GM19239 (cell line): ENCODE measurements at regions not wholly inside any gene's neighbourhood (a gene's known extent, or its start where the extent isn't known, plus 50 kb on each side); places are given as distances from the start of the nearest gene placed in this dataset.
"Not testable (repeated sequence)": the region's sequence is repeated elsewhere in the genome, so short reads cannot be mapped to it uniquely, and the experiment has no call there.

Experiments used
- DNase-seq: peaks from one replicate; pipeline ENCODE4 v3.0.0; 2011; ENCODE audit warnings: low spot score; ENCODE audit not compliant: insufficient read length
- FAIRE-seq: peaks from 2 replicates; lab custom pipeline; 2011; peaks lifted over from hg19 to GRCh38; lab: Jason Lieb, UNC

DNA sequence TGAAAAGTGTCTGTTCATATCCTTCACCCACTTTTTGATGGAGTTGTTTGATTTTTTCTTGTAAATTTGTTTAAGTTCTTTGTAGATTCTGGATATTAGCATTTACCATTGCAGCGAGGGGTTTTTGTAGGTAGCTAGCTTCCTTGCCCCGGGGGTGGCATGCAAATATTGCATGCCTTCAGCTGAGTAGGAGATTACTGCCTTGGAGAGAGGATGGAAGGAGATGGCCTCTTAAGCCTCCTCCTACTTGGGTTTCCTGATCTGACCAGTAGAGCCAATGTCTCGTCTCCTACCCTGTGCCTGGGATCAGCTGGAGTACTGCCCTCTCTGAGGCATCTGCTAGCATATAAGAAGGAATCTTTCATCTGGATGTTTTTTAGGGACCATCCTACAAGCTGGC is 134.4 kb upstream of the CCND2 start:
- no peak for DNase-seq
- peak; percentile 75 for FAIRE-seq

DNA sequence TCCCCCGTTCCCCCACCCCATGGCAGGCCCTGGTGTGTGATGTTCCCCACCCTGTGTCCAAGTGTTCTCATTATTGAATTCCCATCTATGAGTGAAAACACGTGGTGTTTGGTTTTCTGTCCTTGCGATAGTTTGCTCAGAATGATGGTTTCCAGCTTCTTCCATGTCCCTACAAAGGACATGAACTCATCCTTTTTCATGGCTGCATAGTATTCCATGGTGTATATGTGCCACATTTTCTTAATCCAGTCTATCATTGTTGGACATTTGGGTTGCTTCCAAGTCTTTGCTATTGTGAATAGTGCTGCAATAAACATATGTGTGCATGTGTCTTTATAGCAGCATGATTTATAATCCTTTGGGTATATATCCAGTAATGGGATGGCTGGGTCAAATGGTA is 135.0 kb upstream of the CCND2 start:
- FAIRE-seq, DNase-seq: not testable (repeated sequence)

DNA sequence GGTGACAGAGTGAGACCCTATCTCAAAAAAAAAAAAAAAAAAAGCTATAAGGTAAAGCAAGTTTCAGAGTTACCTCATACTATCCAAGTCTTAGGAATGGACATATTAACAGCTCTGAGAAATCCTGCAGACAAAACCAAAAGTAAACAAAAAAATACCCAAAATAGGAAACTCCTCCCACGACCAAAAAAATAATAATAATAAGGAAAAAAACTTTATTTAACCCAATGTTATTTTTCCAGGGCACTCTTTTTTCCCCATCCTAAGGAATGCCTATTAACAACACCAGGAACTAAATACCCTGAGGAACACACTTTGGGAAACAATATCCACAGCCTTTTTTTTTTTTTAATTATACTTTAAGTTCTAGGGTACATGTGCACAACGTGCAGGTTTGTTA is 135.5 kb upstream of the CCND2 start:
- FAIRE-seq, result no peak

DNA sequence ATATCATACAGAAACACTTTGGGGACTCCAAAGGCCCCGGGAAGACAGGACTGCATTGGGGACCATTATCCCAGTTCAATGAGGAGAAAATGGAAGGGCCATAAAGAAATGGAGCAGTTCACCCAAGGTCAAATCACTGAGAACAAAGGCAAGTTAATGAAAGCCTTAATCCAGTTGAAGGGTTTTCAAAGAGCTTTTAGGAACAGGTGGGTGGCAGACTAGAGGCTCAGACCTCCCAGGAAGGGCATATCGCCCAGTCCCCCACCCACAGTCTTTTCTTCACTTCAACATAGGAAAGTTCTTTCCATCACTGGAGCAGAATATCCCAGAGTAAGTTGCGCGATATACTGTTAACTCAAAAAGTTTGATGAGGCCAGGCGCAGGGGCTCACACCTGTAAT is 136.1 kb upstream of the CCND2 start:
- DNase-seq, result no peak
- peak; percentile 83 for FAIRE-seq

More for the DNA sequence above, 135.5 kb upstream of the CCND2 start:
- no peak for DNase-seq

DNA sequence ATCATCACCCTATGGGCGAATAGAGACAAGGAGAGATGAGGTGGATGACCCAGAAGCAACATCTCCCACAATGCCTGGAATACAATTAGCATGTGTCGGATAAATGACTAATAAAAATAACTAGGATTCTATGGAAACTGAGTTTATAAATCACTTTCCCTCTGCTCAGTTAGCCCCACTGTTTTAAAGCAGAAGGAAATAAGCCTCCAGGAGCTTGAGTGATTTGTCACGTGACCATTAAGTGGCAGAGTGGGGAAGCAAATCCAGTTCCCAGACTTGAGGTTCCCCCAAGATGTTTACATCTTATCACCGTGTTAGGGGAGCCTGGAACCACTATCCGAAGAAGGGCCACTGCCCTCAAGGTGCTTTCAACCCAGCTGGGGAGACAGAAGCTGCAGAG is 136.5 kb upstream of the CCND2 start:
- no peak for FAIRE-seq

DNA sequence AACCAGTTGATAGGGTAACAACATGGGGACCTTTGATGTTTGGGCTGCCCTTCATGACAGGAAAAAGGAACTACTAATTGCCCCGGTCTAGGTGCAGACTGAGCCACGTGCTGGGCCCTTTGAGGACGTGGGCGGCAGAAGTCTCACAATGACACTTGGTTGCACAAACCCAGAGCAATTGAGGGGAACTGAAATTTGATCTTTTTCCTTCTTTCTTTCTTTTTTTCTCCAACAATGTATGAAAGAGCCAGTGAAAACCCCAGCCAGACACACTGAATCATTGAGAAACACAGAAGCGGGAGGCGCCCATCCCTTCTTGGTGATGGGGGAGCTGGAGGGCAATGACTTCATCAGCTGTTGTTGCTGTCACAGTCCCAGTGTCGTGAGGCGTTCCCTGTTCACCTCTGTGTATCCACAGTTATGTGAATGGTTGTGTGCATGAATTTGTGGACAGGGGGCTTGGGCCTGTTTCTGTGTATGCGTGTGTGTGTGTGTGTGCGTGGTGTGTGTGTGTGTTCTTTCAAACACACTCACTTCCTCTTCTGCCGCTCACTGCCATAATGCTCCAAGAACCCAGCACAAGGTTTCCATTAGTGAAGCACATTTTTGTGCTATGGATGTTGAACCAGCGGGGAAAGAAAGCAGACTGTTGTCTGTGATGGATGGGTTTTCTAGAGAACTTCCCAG is 137.5 kb upstream of the CCND2 start:
- FAIRE-seq (peak; percentile 99), DNase-seq (no peak)

More for the DNA sequence above, 136.5 kb upstream of the CCND2 start:
- DNase-seq, result no peak

DNA sequence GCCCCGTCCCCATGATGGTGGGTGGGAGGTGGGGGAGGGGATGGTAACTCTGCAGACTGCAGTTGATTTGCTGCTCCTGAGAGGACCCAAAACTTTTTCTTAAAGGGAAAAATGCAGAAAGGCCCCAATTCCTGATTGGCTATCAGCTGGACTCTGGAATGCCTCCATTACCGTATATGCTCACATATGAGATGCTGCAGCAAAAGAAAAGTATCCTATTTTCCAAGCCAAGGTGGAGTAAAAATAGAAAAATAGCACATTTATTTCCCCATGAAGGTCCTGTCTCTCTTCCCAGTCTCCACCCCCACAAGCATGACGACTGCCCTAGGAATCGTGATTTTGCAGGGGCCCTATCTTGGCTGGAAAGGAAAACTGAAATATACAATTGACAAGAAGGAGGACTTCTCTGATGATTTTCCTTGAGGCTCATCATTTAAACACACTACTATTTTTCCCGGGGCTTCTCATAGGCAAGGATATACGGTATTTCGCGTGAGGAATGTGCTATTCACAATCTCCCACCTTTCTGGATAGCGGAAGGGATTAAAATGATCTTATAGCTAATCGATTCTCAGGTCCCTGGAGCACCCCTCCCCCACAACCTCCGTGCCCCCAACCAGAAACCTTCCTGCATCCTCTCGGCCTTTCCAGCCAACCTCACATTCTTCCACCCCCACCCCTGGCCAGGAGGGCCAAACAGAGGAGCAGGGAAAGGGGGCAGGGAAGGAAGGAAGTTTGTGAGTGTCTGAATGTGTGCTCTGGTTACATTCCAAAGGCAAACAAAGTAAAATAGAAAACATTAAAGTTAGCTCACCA is 138.9 kb upstream of the CCND2 start:
- peak; percentile 40 for FAIRE-seq
- no peak for DNase-seq

DNA sequence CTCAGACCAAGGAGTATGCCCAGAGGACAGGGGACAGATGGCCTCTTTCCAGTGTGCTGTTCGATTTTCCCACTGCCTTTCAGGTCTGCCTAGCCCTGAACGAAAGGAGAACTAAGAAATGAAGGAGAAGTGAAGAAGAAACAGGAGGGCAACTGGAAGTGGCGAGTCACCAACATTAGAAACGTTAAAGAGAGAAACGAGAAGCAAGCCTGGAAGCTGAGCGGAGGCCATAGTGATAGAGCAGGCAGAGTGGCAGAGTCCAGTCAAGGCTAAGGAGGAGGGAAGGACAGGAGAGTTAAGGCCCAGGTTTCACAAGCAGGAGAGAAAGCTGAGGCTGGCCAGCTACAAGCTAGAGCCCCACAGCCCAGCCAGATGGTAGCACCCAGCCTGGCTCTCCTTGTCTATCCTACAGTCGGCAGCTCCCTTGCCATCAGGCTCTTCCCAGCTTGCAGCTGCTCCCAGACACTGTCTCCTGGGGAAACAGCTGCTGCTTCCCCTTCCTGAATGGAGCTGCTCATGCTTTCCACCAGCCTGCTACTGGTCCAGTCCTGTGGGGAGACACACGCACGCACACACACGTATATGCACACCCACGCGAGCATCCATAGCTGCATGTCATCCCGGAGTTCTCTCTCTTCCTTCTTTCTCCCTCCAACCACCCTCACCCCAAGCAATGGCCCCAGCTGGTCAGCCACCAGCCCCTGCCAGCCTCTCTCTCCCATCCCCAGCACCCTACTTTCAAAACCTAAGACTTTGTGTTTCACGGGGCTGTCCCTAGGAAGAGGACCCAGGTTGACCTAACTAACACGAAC is 139.7 kb upstream of the CCND2 start:
- DNase-seq (no peak), FAIRE-seq (peak; percentile 61)

DNA sequence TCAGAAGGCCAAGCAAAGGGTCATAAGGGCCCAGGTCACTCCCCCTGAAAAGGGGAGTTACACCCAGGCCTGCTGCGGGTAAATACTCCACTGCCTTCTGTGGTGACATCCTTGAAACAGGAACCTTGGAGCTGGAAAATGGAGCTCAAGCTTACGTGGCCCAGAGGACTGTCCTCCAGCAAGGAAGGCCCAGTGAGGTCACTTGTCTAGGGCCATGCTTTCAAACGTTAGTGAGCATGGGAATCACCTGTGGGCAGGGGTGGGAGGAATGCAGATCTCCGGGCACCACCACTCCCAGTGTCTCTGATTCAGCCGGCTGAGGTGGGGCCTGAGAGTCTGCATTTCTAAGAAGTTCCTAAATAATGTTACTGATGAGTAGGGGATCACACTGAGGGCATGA is 140.5 kb upstream of the CCND2 start:
- DNase-seq (no peak), FAIRE-seq (no peak)

DNA sequence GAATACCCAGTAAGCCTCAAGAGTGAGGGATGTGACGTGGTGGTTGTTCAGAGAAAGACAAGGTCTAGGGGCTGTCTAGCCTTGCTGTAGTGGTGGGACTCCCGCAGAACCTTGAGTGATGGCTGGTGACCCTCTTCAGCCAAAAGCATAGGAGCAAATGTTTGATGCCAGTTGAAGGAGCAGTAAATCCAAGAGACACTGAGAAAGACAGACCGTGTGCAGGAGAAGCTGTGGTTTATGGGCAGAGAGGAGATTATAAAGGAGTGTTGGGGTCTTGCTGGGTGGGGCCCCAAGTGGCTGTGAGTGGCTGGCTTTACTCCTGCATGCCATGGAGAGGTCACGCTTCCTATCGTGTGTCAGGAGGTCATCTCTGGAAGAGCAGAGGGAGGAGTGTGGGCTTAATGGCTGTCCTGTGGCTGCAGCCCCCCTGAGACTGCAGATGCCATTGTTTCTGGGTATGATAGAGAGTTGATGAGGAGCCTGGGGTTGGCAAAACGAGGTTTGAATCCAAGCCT is 152.0 kb upstream of the CCND2 start:
- no peak for DNase-seq
- no peak for FAIRE-seq

DNA sequence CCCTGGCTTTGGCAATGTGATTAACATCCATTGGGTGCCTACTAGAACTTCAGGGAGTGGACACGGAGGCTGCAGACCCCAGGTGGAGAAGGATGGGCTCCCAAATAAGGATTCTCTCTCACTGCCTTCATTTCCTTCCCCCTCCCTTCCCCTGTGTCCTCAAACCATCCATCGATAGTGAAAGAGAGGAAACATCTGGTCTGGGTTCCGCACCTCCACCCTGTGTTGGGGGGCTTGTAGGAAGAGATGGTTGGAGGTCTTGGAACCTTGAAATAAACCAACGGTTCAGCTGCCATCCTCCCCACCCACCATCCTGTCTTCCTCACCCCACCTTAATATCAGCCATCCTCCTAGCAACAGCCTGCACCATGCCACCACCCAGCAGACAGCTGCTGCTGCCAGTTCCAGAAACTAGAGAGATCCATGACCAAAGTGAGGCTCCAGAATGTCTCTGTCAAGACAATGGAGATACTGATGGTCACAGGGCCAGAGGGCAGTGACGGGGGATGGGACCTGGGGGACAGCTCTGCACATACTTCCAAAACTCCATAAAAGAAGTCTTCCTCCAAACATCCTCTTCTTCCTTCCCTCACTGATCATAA is 153.1 kb upstream of the CCND2 start:
- DNase-seq (no peak), FAIRE-seq (peak; percentile 67)

DNA sequence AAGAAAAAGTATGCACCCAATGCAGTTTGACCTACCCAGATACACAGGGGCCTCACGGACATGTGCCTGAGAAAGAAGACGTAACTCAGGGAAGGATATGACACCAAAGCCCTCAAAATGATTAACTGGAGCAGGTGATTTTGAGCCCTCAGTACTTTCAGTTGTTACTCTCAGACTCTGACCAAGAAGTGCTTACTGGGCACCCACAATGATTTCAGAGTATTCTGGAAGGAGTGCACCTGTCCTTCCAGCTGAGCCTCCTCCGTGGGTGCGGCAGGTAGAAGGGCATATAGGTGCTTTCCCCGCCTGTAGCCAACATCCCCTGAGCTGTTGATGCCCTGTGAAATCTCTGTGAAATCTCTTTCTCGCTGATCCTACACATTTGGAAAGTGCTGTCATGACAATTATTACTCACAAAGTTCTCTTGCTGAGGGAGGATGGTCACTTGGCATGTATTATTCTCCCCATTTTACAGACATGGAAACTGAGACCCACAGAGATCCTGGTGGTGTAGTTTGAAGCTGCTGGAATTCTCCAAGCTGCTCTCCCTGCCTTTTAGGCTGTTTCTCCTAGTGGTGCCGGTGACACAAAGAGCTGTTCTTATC is 154.3 kb upstream of the CCND2 start:
- FAIRE-seq (no peak), DNase-seq (peak; percentile 71)

DNA sequence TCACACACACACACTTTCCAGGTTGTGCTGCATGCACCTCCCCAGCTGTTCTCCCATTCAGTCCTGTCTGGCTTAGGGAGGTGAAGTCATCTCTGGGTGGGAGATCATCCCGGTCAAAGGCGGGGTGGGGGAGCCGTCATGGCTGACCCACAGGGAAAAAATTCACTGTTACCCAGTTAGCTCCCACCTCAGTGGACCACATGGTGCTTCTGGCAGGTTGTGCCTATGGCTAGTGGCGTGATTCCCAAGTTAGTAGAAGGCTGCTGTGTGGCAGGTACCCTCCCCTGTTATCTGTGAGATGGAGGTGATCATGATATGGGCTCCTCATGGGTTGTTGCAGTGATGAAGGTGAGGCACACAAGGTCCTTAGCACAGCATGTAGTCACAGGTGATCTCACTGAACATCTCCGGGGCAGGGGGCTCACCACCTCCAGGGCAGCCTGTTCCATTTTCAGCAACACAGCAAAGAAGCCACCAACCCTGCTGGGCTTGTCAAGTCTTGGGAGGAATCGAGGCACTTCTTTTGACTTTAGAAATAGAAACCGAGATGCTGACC is 154.9 kb upstream of the CCND2 start:
- FAIRE-seq (no peak), DNase-seq (no peak)

DNA sequence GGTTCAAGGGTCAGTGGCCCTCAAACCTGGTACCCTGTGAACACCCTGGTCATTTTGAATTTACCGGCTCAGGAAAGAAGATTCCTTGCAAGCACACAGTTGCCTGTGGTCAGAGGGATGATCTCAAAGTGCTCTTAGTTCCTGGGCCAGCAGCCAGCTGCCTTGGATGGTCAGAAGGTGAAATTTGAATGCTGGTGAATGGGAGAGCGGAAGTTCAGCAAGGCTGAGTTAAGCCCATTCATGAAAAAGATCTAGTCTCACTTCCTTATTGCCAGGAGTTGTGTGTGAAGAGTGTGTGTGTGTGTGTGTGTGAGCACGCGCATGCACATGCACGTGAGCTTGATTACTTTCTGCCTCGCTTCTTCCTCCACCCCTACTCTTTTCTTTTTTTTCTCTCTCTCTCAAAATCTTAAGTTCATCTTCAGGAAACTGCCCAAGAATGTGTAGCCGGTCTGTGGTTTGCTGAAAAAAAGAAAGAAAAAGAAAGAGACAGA is 155.5 kb upstream of the CCND2 start:
- FAIRE-seq, result peak; percentile 100

DNA sequence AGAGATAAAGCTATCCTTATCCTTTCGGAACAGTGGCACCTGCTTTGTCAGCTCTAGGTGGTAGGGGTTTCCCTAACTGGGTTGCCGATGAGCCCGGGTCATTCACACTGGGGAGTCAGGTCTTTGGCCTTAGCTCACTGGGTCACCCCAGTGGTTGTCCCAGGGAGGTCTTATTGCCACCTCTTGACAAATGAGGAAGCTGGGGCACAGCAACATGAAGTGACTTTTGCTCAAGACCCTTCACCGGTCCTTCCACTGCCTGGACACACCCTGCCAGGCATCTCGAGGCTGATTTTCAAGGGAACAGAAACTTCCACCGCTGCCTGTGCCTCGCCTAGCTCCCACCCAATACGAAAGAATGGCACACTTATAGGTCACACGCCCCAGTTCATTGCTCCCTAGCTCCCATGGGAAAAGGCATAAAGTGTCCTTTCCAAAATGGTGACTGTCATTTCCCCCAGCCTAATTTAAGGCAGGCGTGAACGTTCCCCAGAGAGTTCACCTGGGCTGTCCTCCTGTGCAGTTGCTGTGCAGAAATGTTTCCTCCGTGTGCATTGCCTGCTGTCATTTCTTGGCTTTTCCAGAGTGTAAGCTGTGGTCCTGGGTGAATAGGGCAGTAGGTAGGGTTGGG is 156.1 kb upstream of the CCND2 start:
- DNase-seq (no peak), FAIRE-seq (no peak)

More for the DNA sequence above, 155.5 kb upstream of the CCND2 start:
- DNase-seq, result no peak

DNA sequence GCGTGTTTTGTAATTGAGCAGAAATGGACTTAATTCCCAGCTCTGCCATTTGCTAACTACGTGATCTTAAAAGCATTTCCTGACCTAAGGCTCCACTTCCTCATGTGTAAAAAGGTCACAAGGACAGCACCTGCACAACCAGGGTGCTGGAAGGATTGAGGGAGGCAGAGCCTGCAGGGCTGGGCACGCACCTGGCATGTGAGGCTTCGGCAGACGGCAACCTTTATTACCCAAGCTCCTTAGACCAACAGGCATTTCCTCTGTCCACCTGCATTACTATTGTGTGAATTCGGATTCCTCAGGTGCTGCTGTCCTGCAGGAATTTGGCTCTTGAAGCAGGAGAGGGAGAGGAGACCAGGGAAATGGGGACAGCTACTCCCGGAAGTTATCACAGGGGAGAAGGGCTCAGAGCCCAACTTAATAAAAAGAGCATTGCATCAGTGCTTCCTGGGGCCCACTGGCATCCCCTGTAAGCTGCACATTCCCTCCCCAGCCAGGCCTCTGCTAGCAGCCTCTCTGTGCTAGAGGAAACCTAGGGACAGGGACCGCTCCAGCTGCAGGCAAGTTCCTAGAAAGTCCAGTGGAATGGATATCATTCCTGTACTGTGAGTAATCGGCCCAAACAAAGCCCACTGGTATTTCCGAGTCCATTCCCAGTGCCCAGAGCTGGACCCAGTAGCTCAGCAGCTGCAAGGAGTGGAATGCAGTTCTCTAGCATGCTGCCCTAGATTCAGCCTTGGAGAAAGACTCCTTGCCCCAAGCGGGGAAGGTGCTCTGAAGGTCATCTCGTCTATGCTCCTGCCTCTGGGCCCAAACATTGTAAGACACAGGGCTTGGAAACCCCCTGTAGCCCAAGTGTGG is 157.1 kb upstream of the CCND2 start:
- FAIRE-seq (peak; percentile 92), DNase-seq (no peak)

DNA sequence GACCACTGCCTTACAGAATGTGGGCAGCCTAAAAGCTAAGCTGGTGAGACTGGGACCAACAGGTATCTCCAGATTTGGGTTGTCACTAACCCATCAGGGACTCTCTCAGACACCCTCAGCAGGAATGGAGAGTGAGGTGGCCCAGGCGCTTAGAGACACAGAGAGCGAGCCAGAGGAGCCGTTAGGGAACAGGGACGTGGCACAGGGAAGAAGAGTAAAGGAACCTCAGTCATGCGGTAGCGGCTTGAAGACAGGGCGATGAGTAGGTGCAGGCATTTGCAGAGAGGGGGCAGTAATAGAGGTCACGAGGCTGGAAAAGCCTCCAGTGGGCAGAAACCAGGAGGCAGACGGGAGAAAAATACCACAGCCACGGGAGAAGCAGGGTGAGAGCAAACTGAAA is 158.0 kb upstream of the CCND2 start:
- FAIRE-seq (no peak), DNase-seq (no peak)

DNA sequence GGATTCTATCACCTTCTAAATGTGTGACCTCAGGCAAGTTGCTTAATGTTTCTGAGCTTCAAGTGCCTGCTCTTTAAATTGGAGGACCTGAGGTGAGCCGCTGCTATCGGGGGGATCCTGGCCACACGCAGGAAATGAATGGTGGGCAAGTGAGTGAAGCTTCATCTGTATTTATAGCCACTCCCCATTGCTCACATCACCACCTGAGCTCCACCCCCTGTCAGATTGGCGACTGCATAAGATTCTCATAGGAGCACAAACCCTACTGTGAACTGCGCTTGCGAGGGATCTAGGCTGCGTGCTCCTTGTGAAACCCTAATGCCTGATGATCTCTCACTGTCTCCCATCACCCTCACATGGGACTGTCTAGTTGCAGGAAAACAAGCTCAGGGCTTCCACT is 158.6 kb upstream of the CCND2 start:
- no peak for DNase-seq
- FAIRE-seq, result peak; percentile 84
